VCaP (cell line): ENCODE measurements at regions not wholly inside any gene's neighbourhood (a gene's known extent, or its start where the extent isn't known, plus 50 kb on each side); places are given as distances from the start of the nearest gene placed in this dataset.

Experiments
- H3K27ac ChIP-seq: fragments of 450-650 bp; 2 replicates; pipeline ENCODE4 v1.5.1; 2017
- TF ChIP-seq, protein P1 (sequence below): fragments of 450-650 bp; conservative IDR thresholded peaks from 2 replicates; pipeline ENCODE4 v1.5.1; 2017; ENCODE audit warnings: mild to moderate bottlenecking, moderate library complexity

DNA sequence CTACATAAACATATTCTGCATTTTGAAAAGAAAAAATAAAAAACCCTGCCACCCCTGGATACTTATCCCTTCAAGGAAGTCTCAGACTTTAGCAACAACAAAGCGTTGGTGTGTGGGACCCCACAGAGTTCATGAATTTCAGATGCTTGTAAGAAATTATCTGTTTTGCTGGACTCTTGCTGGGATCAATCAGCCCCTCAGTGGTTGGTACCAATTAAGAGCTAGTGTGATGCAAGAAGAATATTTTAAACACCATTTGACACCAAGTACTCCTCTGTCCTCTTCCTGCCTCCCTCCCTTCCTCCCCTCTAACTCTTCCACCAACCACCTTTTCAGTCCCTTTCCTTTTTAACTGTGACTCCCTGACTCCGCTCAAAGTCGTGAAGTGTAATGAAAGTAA, 51.5 kb downstream of the SST start:
- H3K27ac ChIP-seq: no peak overlapping the region
- TF ChIP-seq, protein P1, sequence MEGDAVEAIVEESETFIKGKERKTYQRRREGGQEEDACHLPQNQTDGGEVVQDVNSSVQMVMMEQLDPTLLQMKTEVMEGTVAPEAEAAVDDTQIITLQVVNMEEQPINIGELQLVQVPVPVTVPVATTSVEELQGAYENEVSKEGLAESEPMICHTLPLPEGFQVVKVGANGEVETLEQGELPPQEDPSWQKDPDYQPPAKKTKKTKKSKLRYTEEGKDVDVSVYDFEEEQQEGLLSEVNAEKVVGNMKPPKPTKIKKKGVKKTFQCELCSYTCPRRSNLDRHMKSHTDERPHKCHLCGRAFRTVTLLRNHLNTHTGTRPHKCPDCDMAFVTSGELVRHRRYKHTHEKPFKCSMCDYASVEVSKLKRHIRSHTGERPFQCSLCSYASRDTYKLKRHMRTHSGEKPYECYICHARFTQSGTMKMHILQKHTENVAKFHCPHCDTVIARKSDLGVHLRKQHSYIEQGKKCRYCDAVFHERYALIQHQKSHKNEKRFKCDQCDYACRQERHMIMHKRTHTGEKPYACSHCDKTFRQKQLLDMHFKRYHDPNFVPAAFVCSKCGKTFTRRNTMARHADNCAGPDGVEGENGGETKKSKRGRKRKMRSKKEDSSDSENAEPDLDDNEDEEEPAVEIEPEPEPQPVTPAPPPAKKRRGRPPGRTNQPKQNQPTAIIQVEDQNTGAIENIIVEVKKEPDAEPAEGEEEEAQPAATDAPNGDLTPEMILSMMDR: no peak

DNA sequence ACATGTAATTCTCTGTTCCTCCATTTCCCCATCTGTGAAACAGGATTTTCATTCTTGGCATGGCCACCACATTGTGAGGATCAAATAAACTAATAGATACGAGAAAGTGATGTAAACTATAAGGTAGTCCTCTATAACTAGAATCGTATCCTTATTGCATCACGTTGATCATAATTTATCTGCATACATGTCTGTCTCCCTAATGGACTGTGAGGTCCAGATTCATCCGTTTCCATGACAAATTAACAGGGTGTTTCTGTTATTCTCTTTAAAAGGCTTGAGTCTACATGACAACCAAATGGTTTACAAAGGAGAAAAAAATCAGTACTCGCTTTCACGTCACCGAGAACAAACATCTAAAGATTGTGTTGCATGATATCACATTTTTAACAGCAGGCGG, 53.0 kb downstream of the SST start:
- no peak overlapping the region for H3K27ac ChIP-seq
- TF ChIP-seq, protein P1: no peak

DNA sequence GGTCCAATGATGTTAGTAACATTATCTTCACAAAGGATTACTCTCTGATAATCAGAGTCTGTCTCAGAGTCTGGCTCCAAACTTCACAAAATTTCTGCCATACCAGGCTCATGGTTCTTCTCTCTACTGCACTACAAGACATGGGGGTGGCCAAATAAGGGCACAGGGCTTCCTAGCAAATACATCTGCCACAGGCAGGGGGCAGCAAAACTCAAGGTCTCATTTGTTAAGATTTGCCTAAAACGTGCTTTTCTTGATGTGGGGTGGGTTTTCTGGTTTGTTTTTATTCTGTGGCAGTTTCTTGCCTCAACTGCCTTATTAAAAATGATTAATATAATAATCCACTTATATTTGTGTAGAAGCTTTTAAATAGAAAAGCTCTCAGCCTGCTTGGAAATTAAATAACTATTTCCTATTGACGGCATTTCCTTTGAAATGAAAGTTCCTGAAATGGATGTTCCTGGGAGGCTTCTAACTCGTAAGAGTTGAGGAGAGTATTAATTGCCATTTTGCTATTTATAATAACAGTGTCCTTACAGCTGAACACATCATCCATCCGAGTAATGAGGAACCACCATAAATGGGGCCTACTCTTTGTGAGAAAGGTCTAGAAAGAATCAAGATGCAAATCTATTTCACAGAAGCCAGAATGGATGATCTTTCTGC, 53.8 kb downstream of the SST start:
- H3K27ac ChIP-seq: no peak overlapping the region
- TF ChIP-seq, protein P1: peak; percentile 85

DNA sequence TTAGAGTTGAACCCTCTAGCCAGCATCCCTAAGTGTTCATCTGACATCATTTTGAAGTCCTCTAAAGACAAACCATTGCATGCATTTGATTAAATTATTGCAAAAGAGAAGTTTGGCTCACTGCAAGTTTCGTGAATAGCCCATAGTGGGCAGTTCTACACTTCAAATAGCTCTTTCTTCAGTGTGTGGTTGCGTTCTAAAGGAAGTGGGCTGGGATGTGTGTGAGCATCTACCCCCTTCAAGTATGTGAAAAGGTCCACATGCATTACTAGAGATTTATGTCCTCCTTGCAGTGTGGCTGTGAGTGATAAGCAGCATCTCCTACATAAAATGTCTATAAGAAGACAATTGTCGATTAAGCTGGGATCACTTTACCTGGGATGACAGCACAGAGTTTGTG, 54.6 kb downstream of the SST start:
- H3K27ac ChIP-seq: no peak overlapping the region
- TF ChIP-seq, protein P1: no peak

DNA sequence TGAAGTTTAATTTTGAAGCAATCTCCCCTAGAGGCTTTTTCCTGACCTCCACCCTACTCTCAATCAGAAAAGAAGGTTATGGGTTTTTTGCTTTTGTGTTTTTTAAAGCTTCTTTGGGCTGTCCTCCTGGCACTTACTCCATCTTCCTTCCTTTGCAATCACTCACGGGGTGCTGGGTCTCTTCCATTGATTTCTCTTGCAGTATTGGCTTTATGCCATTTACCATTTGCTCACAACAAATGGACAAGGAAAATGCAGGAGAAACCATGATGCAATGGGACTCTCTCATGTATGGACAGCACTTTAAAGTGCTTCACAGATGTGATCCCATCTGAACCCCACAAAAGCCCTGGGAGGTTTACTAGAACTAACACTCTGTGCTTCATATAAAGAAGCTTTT, 57.5 kb downstream of the SST start:
- TF ChIP-seq, protein P1: no peak
- no peak overlapping the region for H3K27ac ChIP-seq

DNA sequence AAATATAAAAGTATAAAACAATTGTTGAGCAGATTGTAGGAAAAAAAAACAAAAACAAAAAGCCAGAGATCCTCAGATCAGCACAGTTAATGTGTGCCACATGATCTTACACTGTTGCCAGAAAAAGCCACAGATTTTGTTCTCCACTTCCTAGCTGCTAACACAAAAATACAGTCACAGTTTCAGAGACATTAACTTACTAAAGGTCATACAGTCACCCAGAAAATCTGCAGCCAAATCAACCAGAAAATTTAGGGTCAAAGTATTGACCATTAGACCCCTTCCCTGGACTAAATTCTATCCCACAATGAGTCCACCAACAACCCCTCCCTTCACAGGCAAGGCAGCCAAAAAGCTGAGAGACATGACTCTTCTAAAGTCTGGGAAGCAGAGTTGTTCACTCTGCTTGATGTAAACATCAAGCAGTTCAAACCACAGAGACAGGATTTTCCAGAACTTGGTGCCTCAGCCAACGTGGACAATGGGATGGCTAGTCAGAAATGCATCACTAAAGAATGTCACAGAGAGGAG, 59.1 kb downstream of the SST start:
- TF ChIP-seq, protein P1: no peak
- no peak overlapping the region for H3K27ac ChIP-seq

GRCh38 chr3:187594272-187594671, 75.9 kb downstream of the SST start:
- TF ChIP-seq, protein P1: no peak

More at GRCh38 chr3:187594272-187594671, 75.9 kb downstream of the SST start:
- H3K27ac ChIP-seq: no peak overlapping the region
